KBM-7 (cell line): ENCODE measurements at regions not wholly inside any gene's neighbourhood (a gene's known extent, or its start where the extent isn't known, plus 50 kb on each side); places are given as distances from the start of the nearest gene placed in this dataset.

Experiments
- DNase-seq: peaks from one replicate; pipeline ENCODE4 v3.0.0-alpha.2; 2015
- in situ Hi-C: fragments of 300-500 bp; cut with MboI; formaldehyde crosslinking; loops from 2 replicates; pipeline ENCODE4 v1.14.3; 2020; ENCODE audit warnings: low sequenced_read_pairs, low pct_unique_long_range_greater_than_20kb, mixed read lengths

DNA sequence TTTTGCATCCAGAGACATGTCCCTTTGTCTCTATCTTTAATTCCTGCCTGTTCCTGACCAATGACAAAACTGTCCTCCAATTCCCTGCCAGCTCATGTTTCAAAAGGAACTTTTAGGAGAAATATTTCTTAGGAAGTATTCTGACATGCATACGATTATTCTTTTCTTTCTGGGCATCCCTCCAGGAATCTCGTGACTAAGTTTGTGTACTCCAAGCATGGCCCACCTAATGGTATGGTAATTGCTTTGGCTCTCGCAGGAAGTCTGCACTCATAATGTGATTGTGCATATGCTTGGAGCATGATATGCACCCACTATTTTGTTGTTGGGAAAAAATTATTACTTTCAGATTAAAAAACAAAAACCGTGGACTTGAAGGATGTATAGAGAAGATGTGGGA, 256.4 kb downstream of the PRDM2 start:
- in situ Hi-C loops = loop anchor here (25.0 kb wide), 1 partner anchor 319 kb away; no protein-coding TSS in a partner anchor

DNA sequence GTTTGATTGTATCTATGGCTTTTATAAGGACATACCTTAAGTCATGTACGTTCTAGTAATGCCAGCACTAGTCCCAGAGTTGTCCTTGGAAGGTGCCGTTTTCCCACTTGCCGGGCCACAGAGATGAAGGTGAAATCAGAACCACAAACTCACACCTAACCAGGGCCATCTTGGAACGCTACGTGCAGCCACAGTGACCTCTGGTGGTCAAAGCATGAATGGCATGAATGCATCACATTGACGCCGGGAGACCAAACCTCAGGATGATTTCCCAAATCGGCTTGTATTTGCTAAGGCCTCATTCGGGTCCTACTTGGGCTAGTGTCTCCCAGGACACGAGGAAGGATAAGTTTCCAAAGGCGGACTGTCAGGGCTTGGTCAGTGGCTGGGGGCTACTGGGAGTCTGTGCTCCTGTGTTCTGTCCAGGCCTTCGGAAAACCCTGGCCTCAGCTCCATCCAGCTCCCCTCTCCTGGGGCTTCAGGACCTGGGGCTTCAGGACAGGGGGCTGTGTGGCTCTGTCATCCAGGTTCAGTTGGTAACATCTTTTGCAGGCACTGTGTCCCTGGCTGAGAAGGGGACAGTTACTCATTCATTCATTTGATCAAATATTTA, 260.5 kb downstream of the PRDM2 start:
- DNase-seq = peak; percentile 55
- in situ Hi-C loops = loop anchor here (25.0 kb wide), 1 partner anchor 323 kb away; no protein-coding TSS in a partner anchor

More for the DNA sequence above, 256.4 kb downstream of the PRDM2 start:
- no peak for DNase-seq

DNA sequence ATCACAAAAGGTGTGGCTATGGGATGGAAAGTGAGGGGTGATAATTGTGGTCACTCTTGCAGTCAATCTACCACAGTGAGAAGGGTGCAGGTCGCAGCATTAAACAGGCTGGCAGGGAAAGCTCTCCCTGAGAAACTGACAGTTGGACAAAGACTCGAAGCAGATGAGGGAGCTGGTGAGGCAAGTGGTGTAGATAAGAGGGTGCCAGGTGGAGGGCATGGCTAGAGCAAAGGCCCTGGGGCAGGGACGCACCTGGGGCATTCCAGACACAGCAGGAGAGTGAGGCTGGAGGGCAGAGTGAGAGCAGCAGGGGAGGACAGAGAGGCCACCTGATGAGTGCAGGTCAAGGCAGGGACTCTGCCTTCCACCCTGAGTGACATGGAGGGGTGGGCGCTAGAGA, 264.8 kb downstream of the PRDM2 start:
- DNase-seq = no peak
- in situ Hi-C loops = loop anchor here (25.0 kb wide), 1 partner anchor 327 kb away; no protein-coding TSS in a partner anchor

DNA sequence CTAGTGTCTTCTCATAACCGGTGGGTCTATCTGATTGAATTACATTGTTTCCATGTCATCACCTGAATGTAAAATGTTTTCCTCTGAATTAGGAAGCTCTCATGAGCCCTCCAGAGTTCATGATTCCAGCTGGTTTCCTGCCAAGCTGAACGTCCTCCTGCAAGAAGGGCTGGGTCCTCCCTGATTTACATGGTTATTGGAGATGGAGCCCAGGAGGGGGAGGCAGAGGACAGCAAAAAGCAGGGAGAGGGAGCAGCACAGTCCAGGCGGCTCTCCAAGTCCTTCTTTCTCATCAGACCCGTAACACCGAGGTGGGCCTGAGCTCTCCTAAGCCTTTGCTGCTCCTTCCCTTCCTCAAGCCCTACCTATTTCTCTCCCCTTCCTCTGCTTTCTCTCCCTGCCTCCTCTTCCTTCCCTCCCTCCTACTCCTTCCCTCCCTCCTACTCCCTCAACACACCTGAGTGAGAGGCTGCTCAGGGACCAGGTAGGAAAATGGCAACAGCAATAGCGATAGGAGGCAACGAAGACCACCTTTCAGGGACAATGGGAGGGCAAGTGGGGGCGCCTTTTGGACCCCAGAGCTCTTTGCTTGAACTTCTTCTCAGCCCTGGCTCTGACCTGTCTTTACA, 265.9 kb downstream of the PRDM2 start:
- DNase-seq = peak; percentile 45
- in situ Hi-C loops = loop anchor here (25.0 kb wide), 1 partner anchor 329 kb away; no protein-coding TSS in a partner anchor

DNA sequence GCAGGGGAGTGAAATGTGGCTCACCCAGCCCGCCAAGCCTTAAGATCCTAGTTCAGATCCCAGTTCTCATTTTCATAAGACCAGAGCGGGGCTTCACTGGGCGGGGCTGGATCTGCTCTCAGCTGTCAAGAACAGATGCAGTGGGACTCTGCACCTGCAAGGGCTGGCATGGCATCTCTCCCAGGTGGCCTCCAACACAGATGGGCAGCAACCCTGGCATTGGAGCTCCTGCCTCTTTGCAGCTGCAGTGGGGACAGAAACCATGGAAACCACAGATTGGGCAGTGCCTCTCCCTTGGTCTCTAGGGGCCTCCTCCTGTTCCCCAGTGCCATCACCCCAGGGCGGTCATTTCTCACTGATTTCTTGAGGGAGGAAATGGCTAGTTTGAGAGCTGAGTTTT, 267.7 kb downstream of the PRDM2 start:
- no peak for DNase-seq
- in situ Hi-C loops = loop anchor here (25.0 kb wide), 1 partner anchor 330 kb away; no protein-coding TSS in a partner anchor

DNA sequence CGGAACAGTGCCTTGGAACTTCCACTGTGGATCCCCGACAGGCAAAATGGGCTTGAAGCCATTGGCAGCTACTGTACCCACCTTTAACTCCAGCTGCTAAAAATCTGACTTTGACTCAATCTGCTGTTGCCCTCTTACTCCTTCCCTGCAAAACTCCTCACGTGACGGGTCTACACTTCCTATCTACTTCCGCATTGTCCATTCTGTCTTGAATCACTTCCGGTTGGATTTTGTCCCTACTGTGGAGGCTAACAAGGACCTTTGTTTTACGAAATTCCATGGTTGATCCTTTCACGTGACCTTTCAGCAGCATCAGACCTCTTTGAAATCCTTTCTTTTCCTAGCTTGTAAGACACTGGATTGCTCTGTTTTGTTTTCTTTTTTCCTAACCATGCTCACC, 268.4 kb downstream of the PRDM2 start:
- no peak for DNase-seq
- in situ Hi-C loops = loop anchor here (25.0 kb wide), 1 partner anchor 331 kb away; no protein-coding TSS in a partner anchor

DNA sequence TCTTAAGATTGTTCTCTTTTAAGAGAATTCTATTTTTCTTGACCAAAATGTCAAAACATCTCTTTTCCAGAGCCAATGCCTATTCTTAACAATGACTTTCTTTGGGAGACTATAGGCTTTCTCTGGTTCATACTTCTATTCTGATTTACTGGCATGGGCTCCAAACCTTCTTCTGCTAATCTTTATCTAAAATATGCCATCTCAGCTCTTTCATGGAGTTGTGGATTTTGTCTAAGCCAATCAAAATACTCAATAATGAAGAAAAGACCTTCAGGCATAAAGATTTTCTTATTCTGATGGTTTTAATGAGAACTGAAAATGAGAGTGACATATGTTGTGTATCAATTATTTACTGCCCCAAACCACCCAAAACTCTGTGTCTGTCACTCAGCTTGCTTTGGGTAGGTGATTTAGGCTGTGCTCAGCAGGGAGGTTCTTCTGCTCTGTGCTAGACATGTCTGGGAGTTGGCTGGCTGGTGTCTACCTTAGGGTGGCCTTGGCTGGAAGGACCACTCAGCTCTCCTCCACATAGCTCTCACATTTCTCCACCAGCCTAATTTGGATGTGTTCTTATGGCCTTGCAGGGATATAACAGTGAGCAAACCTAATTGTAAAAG, 270.8 kb downstream of the PRDM2 start:
- in situ Hi-C loops = loop anchor here (25.0 kb wide), 1 partner anchor 333 kb away; no protein-coding TSS in a partner anchor
- DNase-seq = no peak

DNA sequence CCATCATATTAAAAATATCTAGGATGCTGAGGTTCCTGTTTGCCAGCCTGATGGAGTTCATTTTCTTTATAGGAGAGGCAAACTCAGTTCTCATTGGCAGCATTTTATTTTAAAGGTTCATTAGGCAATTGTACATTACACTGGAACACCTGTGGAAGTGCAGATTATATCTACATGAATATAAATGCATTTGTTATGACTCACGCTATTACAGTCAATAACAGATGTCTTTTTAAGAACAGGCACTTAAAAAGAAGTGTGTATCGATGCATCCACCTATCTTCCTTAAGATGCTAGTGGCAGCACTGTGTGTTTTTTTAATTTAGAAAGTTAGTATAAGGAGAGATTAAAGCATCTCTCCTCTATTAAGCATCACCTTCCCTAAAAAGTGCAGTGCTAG, 276.5 kb downstream of the PRDM2 start:
- DNase-seq = no peak
- in situ Hi-C loops = no loop called here

DNA sequence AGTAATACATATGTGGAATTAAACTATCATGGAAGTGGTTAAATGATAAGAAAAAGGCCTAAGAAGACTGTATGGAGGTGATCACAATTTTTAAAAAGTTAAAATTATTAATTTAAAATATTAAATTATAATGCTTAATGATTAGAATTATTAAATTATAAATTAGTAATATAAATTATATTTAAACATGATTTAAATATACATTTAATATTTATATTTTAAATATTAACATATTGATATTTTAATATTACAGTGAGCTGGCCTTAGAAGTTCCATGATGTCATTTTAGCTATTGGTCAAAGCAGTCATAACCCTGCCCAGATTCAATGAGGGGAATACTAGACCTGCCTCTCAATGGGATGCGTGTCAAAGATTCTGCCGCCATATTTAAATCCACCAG, 281.2 kb downstream of the PRDM2 start:
- in situ Hi-C loops = no loop called here
- DNase-seq = no peak

DNA sequence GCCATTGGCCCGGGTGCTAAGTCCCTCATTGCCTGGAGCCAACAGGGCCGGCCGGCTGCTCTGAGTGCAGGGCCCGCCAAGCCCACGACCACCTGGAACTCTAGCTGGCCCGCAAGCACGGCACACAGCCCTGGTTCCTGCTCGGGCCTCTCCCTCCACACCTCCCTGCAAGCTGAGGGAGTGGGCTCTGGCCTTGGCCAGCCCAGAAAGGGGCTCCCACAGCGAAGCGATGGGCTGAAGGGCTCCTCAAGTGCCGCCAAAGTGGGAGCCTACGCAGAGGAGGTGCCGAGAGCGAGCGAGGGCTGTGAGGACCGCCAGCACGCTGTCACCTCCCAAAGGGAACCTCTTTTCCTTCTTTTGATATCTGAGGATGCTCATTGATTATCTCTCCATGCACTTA, 283.4 kb downstream of the PRDM2 start:
- in situ Hi-C loops = no loop called here
- DNase-seq = no peak

DNA sequence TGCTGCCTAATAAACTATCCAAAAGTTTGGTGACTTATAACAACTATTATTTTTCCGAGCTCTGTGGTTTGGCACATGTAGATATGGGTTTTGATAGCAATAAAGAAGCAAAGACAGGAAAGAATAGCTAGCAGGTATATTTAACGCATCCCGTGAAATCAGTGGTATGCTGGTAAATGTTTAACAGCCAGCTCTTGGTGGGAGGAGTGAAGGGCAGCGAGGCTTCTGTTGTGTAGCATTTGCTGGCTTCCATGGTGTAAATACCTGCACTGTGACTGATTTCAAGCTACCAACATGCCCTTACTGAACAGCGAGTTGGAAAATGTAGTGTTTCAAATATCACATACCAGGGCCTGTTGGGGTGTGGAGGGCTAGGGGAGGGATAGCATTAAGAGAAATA, 291.0 kb downstream of the PRDM2 start:
- DNase-seq = no peak
- in situ Hi-C loops = no loop called here

DNA sequence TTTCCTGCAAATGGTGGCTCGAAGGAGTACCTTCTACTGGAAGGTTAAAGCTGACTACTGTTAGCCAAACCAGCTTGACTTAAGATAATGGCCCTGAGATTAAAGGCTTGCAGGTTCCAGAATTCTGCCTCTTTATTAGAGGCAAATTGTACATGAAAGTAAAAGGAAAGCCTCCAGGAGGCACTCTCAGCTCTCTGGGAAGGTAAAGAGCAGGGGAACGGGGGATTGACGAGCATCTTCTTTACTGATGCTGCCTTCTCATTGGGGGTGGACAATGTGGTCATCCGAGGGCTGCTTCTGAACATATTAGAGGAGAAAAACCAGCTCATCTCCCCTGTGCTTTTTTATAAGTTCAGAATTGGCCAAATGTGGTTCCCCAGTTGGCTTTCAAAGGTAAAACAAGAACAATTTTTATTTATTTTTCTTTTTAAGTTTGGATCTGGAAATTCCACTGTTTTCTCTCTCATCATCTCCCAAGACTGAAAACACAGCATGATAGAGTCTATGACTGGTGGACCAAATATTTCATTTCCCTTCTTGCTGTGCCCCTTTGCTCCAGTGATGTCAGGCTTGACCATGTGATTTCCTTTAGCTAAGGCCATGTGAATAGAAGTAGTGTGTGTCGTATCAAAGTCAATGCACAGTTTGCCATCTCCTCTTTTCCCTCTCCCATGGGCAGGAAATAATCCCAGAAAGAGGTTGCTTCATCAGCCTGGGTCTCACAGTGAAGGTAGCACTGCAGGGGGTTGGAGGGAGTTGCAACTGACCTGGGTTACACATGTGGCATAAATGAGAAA, 292.7 kb downstream of the PRDM2 start:
- DNase-seq = no peak
- in situ Hi-C loops = no loop called here

DNA sequence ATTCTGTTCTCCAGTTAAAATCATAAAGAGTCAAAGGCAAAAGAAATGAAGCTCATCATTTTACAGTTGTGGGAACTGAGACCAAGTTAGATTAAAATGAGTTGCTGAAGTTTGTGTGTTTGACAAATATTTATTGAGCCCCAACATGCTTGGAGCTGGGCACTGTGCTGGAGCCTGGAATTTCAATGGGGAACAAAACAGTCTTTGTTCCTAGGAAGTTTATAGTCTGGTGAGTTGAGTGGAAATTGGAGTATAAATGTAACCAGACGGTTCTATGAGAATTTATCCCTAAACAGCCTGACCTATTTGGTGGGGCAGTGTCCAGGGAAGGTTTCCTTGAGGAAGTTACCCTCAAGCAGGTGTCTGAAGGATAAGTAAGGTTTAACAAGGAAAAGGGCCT, 294.4 kb downstream of the PRDM2 start:
- in situ Hi-C loops = no loop called here
- DNase-seq = no peak

DNA sequence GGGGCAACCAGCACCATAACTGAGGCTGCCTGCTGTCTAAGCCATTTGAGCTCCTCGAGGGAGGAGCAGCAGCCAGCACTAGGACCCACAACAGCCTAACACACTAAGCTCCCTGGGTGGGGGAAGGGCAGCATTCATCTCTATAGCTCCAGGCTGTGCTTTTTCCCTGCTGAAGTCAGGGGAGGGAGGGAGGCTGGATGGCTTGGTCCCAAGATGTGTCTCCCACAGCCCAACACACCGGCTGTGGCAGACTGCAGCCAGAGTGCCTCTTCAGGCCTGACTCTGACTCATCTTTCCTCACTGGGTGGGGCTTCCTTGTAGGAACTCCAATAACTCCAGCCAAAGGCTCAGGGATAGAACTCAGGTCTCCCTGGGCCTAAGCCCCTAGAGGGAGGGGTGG, 296.3 kb downstream of the PRDM2 start:
- in situ Hi-C loops = no loop called here
- no peak for DNase-seq

DNA sequence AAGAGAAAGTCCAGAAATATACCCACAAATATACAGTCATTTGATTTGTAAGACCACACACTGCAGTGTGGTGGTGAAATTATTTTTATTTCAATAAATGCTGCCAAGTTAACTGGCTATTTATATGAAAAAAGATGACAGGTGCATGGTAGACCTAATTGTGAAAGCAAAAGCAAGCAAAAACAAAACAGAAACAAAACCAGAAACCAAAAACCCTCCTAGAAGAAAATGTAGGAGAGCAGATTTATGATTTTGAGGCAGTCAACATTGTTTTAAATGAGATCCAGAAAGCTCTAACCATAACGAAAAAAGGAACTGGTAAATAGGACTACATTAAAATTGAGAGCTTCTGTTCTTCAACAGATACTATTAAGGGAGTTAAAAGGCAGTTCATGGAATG, 303.6 kb downstream of the PRDM2 start:
- in situ Hi-C loops = no loop called here
- DNase-seq = no peak

DNA sequence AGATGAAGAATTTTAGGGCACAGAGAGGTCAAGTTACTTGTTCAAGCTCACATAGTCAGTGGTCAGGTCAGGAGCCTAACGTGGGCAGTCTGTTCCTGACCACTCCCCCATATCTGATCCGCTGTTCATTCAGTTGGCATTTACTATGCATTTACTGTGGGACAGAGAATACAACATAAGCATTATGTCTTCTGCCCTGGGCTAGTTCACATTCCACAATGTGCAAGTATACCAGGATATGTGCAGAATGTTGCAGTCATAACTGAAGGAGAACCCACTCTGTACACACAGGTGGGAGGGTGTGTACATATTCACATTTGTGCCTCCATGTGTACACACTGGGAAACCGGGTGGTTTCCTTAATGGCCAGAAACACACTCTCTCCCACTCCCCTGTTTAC, 309.6 kb downstream of the PRDM2 start:
- in situ Hi-C loops = no loop called here

DNA sequence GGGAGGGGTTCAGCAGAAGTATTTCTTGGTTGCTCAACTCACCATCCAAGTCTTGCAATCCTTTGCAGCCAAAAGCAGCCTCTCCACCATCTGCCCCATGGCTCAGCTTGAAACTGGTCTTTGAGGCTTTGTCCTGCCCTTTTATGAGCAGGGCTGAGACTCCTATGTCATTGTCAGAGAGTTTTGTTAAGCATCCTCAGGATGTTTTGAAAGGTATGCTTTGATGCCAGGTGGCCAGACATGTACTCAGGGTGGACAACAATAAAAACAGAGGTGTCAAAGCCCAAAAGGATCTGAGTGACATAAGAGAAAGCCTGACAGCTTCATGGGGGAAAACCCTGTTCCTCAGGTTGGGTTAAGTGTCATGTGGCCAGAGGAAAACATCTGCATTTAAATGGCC, 310.5 kb downstream of the PRDM2 start:
- in situ Hi-C loops = no loop called here
- no peak for DNase-seq

More for the DNA sequence above, 309.6 kb downstream of the PRDM2 start:
- no peak for DNase-seq

DNA sequence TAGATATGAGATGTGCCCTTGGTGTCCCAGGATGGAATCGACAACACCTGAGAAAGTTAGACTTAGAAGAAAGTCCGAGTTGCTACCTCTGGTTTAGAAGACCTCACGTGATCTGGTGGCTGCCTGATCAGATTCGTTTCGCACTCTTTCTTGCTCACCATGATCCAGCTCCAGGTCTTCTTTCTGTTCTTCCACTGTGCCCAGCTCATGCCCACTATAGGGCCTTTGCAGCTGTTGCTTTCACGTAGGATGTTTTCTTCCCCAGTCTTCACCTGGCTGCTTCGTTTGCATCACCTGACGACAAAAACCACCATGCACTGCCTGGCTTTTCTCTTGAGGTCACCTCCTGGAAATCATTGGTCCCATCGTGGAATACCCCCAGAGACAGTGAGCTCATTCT, 311.1 kb downstream of the PRDM2 start:
- in situ Hi-C loops = no loop called here
- DNase-seq = no peak

DNA sequence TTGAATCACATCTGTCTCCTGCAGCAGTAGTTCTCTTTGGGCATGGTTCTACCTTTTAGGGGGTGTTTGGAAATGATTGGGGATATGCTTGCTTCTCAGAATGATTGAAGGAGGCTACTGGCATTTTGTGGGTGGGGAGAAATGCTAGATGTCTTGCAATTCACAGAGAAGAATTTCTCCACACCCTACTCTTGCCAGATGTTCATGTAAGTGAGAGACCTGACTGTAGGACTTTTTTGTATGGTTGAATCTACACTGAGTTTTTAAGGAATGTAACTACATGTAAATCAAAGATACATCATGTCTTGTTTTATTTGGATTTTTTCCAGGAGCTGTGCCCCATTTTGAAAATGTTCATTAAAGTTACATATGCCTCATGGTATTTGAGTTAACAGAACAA, 311.9 kb downstream of the PRDM2 start:
- in situ Hi-C loops = no loop called here
- no peak for DNase-seq

DNA sequence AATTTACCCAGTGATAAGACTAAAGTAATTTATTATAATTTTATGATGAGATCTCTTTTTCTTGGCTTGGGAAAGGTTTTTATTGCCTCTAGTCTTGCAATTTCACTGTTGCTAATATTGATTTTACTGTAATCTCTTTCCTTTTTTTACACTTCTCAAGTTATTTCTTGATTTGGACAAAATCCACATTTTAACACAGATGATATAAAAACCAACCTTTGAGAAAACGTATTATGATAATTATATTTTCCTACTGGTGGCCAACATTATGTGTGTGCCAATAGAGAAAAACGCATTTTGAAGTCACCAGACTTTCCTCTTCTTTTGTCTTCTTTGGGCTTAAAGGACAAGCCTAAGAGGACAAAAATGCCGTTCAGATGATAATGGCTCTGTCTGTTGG, 314.9 kb downstream of the PRDM2 start:
- no peak for DNase-seq
- in situ Hi-C loops = no loop called here
